ENCODE measurements at regions not wholly inside any gene's neighbourhood (a gene's known extent, or its start where the extent isn't known, plus 50 kb on each side); places are given as distances from the start of the nearest gene placed in this dataset.

- TF ChIP-seq POLR2AphosphoS5 (IDR thresholded peaks at IDR 0.05) (no peak), CTCF (IDR thresholded peaks at IDR 0.05) (no peak)
Observed at GRCh38 chr6:8225113-8225512, 122.8 kb upstream of the EEF1E1 start.
